Fibroblast of the aortic adventitia (primary cell): ENCODE measurements at regions not wholly inside any gene's neighbourhood (a gene's known extent, or its start where the extent isn't known, plus 50 kb on each side); places are given as distances from the start of the nearest gene placed in this dataset.

Experiments
- DNase-seq: peaks from one replicate; pipeline ENCODE4 v3.0.0-alpha.2; 2010; ENCODE audit warnings: low read depth
- H3K4me3 ChIP-seq: 2 replicates; pipeline ENCODE4 v1.5.1; 2011; ENCODE audit warnings: low read depth, mild to moderate bottlenecking, control low read depth, low read length, moderate library complexity
- TF ChIP-seq, protein P1 (sequence below): IDR thresholded peaks from 2 replicates; pipeline ENCODE4 v1.5.1; 2011; ENCODE audit warnings: mild to moderate bottlenecking, low read length, control low read depth, inconsistent platforms; ENCODE audit not compliant: insufficient read depth

DNA sequence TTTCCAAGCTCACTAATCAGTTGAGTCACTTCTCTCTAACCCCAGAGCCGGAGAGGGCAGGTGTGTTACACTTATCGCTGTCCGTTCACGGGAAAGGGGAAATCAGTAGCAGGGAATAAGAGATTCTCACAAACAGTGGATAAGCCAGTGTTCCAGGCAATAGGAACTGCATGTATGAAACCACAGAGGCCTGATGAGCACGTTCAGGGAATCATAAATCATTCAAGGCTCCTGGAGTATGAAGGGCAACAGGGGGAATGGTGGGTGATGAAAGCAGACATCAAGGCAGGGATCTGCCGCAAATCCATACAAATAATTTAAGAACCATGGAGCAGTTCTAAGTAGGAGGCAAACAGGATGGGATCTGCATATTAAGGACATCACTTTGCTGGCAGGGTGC is 59.1 kb upstream of the ADGRG2 start:
- TF ChIP-seq, protein P1, sequence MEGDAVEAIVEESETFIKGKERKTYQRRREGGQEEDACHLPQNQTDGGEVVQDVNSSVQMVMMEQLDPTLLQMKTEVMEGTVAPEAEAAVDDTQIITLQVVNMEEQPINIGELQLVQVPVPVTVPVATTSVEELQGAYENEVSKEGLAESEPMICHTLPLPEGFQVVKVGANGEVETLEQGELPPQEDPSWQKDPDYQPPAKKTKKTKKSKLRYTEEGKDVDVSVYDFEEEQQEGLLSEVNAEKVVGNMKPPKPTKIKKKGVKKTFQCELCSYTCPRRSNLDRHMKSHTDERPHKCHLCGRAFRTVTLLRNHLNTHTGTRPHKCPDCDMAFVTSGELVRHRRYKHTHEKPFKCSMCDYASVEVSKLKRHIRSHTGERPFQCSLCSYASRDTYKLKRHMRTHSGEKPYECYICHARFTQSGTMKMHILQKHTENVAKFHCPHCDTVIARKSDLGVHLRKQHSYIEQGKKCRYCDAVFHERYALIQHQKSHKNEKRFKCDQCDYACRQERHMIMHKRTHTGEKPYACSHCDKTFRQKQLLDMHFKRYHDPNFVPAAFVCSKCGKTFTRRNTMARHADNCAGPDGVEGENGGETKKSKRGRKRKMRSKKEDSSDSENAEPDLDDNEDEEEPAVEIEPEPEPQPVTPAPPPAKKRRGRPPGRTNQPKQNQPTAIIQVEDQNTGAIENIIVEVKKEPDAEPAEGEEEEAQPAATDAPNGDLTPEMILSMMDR, result no peak
- no peak for DNase-seq

GRCh38 chrX:19182785-19183184 is 60.5 kb upstream of the ADGRG2 start:
- DNase-seq, result no peak
- TF ChIP-seq, protein P1, result no peak
- H3K4me3 ChIP-seq, result no peak overlapping the region

More for the DNA sequence above, 59.1 kb upstream of the ADGRG2 start:
- H3K4me3 ChIP-seq, result no peak overlapping the region

- TF ChIP-seq, protein P1, result no peak
- H3K4me3 ChIP-seq, result no peak overlapping the region
- peak; percentile 10 for DNase-seq
Measured at GRCh38 chrX:19183761-19184477, 61.7 kb upstream of the ADGRG2 start.

DNA sequence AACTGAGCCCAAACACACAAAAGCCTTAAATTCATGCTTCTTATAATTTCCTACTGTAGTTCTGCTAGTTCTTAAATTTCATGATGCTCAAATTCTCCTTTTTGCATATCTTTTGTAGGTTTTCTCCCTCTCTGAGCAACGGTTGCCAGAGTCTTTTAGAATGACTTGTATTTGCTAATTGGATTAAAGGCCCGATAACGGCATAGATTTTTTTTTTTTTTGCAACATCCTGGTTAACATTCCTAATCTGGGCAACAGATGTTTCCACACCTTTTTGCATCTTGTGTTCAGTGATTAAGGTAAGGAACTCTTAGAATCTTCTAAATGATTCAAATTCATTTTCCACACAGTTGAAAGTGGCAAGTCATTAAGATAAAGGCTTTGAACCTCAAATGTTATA is 66.3 kb upstream of the ADGRG2 start:
- H3K4me3 ChIP-seq, result no peak overlapping the region
- TF ChIP-seq, protein P1, result no peak
- no peak for DNase-seq

DNA sequence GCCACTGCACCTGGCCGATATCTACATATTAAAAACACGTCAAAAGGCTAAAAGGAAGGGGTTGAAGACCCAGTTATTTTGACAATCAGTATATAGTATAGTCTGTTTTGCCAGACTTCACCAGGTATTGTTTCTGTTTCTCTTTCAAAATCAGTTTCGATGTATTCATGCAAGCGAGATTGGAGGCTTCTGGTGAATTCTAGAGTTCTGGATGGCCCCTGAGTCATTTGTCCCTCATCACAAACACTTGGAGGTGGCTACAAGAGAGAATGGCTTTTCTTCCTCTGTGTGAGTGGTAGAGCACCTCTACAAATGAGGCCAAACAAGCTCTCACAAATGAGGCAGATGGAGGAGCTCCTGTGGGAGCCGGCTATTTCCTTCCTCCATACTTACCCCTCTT is 68.6 kb upstream of the ADGRG2 start:
- DNase-seq, result no peak
- H3K4me3 ChIP-seq, result no peak overlapping the region

DNA sequence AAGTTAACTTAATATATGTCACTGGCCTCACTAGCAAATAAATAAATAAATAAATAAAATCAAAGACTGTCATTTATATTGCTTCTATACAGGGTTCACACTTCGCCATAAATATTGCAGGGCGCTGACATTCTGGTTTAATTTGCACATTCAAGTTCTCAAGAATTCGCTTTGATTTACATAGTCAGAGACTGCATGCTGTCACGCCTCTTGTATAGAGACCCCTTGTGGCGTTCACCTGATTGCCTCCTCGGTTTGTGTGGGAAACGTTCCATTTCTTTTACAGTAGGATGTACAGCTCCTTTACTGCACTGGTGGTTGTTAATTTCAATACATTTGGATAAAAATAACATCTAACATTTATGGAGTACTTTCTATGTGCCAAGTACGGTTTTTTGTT is 71.3 kb upstream of the ADGRG2 start:
- DNase-seq, result no peak

More for the DNA sequence above, 68.6 kb upstream of the ADGRG2 start:
- TF ChIP-seq, protein P1, result no peak

More for the DNA sequence above, 71.3 kb upstream of the ADGRG2 start:
- TF ChIP-seq, protein P1, result no peak
- H3K4me3 ChIP-seq, result no peak overlapping the region
